Fibroblast of skin of scalp (primary cell): ENCODE measurements at regions not wholly inside any gene's neighbourhood (a gene's known extent, or its start where the extent isn't known, plus 50 kb on each side); places are given as distances from the start of the nearest gene placed in this dataset.
A peak's percentile ranks its signal among the peaks of the same experiment; 100 is the strongest.

Experiments
- DNase-seq: peaks from one replicate; pipeline ENCODE4 v3.0.0-alpha.2; 2013

DNA sequence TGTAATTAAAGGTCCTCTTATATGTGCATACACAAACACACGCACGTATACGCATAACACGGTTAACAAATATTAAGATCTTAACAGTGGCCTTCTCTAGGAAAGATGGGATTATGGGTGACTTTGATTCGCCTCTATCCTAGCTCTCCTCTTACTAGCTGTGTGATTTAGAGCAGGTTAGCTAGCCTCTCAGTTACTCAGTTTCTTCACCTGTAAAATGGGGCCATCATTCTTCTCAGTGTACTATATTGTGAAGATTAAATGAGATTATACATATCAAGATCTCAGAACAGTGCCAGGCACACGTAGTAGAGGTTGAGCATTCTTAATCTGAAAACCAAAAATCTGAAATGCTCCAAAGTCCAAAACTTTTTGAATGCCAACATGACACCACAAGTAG is 159.3 kb downstream of the BCOR start:
- DNase-seq: no peak

DNA sequence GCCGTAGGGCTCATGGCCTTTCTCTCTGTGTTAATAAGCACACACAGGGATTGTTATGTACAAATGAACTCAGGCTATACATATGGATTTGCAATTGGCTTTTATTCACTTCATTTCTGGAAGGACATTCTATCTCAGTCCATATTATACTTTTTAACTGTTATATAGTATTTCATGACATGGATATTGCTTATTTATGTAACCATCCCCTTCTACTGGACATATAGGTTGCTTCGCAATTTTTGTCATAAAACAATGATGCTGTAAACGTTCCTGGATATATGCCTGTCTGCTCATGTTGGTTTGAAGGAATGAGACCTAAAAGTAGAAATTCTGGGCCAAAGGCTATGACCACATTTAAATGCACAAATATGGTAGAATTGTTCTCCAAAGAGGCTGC is 158.1 kb downstream of the BCOR start:
- no peak for DNase-seq

DNA sequence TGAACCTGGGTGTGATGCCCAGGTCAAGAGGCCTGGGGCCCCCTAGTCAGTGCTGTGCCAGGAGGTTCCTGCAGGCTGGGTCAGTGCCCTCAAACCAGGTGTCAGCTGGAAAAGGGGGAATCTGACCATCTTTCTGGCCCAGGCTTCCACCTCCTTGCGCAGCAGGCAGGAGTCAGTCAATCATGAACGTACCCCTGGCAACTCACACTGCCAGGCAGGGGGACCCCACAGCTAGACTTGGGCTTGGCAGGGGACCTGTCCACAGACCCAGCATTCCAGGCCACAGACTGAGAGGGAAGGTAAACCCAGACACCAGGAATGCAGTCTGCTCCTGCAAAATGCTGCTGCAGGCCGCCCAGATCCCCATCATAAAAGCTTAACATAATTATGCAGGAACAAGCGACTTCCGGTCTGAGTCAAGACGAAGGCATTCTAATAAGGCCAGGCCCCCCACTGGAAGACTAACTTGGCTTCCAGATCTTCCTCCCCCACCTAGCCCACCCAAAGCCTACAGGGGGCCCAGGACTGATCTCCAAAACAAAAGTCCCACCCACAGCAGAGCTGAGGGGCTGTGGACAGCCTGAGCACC is 156.3 kb downstream of the BCOR start:
- DNase-seq: peak; percentile 74

DNA sequence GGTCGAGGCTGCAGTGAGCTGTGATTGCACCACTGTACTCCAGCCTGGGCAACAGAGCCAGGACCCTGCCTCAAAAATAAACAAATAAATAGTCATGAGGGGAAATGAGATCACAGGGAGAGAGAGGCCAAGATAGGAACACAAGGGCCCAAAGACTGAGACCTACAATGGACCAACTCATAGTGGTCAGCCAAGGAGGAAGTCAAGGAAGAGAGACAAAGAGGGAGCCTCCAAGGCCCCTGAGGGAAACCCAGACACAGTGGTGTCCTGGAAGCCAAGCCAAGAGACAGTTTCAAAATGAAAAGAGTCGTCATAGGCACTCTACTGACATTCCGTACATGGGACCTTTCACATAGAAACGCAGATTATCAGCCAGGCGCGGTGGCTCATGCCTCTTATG is 153.3 kb downstream of the BCOR start:
- DNase-seq: no peak

DNA sequence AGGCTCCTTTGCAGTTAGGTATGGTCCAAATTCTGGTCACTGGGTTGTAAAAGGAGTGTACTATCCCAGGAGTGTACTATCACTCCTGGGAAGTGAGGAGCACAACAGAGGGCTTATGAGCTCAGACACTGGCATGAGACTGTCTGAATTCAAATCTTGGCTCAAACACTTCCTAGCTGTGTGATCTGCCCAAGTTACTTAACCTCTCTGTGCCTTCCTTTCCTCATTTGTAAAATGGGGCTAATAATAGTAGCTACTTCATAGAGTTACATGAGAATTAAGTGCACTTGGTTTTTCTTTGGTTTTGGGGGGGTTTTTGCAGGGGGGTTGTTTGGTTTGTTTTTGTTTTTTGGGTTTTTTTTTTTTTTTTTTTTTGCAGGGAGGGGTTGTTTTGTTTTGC is 152.0 kb downstream of the BCOR start:
- DNase-seq: no peak

DNA sequence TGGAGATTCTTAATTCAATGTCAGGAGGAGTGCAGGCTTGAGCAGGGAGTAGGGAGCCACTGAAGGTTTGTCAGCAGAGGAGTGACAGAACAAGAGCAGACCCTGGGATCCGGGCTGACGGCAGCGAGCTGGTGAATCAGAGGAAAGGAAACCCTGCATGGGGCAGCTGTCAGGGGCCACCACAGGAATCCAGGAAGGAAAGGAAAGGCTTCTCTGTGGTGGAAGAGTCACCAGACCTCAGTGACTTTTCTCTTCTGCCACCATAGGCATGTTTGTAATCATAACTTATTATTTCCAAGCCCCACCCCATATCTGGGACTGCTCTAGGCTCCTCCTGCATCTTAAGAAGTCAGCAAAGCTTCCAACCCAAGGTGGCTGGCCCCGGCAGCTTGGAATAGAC is 150.9 kb downstream of the BCOR start:
- DNase-seq: peak; percentile 90

DNA sequence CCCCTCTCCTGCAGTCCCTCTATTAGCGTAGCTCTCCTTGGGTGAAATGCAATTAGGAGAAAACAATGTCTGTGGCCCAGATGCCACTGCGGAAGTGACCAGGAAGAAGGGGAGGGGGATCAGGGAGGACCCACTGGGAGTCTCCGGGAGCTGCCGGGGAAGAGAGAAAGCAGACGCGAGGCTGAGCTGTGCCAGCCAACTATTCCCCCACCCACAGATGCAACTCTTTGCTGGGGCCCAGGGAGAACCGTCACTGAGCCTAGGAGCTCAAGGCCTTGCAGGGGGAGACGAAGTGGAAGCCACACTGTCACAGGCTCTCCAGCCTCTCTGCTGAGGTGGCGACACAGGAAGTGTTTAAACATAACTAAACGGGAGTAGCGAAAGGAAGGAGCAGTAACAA is 149.2 kb downstream of the BCOR start:
- DNase-seq: no peak

DNA sequence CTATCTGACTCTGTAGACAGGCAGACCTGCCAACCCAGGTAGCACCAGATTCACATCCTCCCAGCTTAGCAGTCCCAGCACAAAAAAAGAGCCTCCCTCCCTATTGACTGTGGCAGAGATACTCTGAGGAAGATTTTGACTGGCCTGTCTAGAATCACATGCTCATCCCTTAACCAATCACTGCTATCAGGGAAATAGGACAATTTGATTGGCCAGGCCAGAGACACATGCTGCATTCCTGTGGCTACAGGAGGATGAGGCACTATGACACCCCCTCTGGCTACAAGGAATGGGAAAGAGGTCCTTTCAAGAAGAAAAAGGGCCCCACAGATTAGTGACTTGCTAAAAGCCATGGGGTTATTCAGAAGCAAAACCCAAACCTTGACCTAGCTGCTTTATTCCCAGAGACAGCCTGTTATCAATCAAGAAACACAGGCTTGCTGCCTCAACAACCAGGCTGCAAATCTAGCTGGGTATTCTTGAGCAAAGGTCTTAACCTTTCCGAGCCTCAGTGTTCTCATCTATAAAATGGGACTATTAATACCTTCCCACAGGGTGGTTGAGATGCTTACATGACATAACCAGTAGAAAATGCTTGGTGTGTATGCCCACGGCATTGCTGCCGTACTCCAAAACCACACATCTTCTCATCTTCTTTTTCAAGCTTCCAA is 147.6 kb downstream of the BCOR start:
- peak; percentile 47 for DNase-seq

DNA sequence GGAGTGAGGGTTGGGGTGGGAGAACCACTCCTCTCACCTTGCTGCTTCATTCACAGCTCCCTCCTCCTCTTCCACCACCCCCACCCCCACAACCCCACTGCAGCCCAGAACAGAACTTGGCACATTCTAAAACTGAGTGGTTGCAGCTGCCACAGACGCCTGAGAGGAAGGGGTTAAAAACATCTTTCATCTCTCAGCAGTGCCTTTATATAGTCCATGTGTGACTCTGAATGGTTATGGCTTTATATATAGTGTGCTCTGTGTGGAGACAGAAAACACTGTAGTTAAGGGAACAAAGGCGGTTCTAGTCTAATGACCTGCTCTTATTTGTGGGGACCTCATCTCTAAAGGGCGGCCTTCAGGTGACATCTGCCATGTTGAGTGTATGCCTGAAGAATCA is 144.8 kb downstream of the BCOR start:
- no peak for DNase-seq

DNA sequence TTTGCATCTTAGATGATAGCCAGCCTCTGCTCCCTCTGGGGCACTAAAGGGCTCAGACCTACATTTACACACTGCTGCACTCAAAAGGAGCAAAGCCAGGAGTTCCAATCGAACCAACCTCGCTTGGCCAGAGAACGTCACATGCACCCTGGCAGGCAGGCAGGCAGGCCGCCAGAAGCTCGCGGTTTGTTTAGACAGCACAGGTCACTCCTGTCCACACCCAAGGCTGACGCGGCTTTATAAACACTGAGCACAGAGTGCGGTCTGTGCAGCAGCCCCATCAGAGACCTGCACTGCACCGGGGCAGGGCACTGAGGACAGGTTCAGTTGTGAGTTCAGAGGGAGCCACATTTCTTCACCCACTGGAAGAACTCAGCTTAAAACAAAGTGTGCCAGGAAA is 143.9 kb downstream of the BCOR start:
- peak; percentile 50 for DNase-seq

DNA sequence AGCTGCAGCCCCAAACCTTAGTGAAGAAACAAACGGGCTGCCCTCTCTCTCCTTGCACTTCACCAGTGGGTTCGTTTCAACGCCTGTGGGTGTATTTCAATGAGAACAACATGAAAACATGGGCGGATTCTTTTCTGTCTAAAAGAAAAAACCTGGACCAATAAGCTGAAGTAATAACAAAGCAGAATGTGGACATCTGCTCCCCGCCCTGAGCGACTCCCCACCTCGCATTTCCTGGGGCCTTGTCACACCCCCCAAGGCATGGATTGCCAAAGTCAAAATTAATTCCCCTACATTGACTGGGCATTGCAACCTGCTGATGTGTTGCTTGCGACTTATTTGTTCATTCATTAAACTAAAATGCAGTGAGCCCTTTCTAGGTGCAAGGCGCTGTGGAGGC is 142.9 kb downstream of the BCOR start:
- DNase-seq: no peak

DNA sequence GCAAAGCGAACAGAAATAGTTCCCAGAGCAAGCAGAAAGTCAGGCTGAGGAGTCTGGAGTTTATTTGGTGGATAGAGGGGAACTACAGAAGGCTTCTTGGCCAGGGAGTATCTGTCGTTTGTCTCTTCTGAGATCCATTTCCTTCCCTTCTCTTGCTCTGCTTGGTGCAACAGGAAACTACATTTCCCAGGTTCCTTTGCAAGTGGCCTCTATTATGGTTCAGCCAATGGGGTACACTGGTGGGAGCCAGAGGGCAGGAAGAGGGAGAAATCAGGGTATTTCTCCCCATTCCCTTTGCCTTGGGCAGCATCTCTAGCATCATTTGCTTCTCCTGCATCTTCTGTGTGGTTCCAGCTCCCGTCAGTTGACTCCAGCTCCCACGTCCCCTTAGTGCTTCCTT is 142.1 kb downstream of the BCOR start:
- no peak for DNase-seq

DNA sequence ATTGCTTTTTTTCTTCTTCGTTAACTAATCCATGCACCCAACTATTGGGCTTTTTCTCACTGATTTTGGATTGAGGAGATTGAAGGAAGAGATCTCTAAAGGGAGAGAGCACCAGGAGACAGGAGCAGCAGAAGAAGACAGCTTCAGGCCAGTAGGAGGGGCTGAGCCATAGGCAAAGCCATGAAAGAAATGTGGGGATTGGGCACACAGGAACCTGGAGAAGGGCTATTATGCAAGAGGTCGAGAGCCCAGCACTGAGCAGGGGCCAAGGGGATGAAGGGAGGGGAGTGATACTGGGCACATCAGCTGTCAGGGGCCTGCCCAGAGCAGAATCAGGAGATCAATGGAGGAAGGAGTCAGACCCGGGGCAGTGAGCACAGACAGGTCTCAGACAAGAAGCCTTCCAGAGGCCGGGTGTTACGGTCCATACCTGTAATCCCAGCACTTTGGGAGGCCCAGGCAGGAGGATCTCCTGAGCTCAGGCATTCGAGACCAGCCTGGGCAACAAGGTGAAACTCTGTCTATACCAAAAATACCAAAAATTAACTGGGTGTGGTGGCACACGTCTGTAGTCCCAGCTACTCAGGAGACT is 140.9 kb downstream of the BCOR start:
- DNase-seq: no peak

DNA sequence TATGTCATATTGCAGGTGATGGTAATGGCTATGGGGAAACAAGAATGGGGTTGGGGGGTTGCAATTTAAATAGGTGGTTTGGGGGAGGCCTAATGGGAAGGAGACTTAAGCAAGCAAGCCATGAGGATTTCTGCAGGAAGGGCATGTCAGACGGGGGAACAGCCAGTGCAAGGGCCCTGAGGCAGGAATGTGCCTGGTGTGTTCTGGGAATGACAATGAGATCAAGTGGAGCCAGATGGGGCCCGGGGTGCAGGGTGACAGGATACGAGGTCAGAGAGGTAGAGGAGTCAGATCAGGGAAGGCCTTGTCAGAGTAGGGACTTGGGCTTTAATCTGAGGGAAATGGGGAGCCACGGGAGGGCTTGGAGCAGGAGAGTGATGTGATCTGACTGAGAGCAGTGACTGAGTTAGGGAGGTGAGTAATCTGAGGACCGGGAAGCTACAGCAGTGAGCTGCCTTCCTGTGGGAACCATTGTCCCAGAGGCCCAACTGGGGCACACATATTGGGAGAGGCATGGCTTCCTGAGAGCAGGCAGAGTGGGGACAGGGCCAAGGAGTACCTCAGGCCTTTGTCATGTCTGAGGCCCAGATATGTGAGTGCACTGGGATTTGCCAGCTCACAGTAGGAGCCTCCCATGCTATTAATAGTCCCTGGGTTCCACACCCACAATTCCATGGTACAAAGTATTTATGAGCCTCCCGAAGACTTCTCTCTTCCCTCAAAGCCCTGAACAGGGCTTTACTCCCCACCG is 139.8 kb downstream of the BCOR start:
- DNase-seq: peak; percentile 81

DNA sequence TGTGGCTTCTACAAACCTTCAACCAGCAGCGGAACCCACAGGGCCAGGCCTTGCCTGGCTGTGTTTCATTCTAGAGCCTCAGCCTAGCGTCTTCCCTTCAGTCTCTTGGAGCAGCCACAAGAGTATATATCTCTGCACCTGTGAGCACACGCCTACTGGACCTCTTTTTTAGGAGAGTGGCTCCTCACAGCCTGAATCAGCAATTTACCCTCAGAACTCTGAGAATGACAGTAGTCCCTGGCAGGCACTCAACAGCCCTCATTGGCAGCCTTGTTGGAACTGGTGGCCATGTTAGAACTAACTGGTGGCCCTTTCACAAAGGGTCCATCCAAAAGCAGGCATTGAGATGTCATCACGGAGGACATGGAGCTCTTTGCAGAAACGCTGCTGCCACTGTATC is 138.9 kb downstream of the BCOR start:
- no peak for DNase-seq

DNA sequence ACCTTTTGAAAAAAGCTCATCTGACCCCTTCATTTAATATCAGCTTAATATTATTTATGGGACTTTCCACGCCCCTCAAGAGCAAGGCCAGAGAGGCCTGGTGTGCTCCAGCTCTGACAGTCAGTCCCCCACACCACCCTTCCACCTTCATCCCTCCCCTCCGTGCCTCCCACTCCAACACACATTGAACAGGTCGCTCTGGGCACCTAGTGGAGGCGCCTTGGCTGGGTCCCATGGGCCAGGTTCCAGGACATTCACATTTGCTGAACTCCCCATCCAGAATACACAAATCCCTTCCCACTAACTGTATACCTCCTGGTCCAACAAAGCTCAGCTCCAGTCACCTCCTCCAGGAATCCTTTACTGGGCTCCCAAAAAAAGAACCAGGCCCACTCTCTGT is 137.5 kb downstream of the BCOR start:
- no peak for DNase-seq

DNA sequence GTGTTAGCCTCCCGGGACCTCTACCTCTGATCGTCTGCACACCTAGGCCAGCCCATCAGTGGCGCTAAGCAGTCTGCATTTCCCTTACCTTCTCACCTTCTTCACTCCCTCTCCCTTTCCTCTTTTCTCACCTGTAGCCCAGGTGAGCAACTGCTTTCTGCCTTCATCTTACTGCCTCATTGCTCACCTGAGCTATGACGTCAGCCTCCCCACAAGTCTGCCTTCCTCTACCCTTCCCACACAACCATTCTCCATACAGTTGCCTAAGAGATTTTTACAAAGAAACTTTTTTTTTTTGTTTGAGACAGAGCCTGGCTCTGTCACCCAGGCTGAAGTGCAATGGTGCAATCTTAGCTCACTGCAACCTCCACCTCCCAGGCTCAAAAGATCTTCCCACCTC is 136.3 kb downstream of the BCOR start:
- DNase-seq: no peak

DNA sequence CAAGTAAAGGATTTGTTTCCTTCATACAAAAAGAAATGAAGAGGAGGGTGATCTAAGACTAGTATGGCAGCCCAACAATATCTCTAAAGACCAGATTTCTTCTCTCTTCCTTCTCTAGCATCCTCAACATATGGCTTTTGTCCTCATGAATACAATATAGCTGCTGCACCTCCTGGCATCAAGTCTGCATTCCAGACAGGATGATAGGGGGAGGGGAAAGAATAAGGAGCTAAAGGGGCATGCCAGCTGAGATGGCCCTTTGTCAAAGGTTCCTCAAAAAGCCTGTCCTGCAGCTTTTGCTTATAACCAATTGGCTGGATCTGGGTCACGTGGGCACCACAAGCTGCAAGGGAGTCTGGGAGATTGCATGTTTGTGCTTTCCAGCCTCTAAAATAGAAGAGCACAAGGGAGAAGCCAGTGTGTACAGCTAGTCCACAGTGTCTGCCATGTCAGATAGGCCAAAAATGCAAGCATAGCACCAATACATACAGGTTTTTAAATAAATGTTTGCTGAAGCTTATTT is 132.6 kb downstream of the BCOR start:
- DNase-seq: no peak

DNA sequence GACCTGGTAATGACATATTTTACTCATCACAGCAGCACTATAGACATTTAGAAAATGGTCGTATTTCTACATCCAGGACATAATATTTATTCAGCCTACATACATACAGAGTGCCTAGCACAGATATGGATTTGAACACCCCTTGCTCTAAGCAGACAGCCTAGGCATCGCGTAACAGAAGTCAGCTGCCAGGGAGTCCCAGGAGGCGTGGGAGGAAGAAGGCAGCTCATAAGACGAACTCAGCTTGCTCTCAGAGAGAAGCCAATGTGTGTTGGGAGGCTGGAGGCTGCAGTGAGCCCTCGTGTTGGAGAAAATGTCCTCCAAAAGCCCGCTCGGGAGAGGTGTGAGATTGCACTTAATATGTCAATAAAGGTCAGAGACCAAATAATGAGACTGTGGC is 131.6 kb downstream of the BCOR start:
- no peak for DNase-seq

DNA sequence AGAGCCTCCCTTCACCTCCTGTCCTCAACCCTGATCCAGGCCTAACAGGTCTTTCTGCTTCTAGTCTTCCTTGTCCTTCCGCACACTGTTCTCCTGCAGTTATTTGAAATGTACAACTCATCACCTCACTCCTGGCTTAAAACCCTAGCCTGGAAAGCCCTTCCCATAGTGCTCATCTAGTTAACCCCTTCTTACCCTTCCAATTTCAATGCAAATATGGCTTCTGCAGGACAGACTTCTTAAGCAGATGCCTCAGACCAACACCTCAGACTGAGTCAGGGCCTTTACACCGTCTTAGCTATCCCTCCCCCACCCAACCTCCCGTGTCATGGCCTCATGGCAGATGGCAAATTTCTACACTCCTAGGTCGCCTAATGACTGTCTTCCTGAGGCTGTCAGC is 130.4 kb downstream of the BCOR start:
- DNase-seq: no peak

DNA sequence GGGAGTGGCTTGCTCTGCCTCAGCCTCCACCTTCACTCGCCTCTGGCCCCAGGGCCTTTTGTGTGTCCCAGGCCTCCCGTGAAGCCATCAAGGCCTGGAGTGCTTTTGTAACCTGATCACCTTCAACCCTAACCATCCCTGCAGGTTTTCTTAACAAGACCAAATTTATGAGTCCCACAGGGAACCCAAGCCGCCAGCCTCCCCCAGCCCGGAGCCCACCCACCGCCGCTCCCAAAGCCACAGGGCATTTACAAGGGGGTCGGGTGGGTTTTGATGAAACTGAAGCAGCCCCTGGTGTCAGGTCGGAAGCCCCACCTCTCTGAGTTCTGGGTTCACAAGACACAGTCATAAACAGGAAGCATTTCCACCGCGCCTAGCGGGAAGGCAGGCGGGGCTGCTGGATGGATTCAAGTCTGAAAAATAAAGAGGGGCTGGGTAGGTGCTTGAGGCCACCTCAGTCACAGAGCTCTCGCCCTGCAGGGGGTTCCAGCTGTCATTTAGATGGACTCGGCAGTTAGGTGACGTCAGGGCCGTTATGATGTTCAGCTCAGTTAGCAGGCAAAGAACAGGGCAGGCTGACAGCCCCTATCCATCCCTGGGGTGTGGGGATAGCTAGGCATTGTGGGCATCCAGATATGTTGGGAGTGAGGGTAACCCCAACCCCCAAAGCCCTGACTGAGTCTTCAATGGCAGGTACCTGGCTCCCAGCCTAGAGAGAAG is 128.5 kb downstream of the BCOR start:
- no peak for DNase-seq

DNA sequence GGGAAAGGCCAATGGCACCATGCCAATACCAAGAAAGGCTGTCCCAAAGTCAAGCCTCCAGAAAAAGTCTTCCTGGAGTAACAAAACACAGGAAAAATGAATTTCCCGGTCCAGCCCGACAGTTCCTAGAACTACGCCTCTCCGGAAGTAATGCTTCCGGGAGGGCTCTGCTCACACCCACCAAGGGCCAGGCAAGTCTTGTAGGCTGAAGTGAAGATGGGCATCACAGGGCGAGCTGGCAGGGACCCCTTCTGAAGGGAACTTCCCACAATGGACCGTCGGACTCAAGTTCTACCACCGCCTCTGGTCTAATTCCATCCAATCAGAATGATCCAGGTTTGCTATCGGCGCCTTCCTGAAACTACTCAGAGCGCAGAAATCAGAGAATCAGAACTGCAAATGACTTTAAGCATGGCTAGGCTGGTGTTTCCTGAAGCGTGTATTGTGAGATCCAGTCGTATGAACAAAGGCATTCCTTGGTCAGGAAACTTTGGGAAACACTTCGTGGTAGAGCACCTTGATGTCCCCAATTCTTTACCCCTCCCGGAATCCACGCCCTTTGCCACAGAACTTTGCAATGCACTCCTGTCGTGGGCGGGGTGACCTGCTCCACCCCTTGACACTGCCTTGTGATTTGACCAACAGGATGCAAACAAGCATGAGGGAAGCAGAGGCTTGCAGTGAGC is 127.8 kb downstream of the BCOR start:
- DNase-seq: no peak
